T-helper 1 cell treated with Interleukin-12 subunit alpha and Interleukin-12 subunit beta and Interleukin-4 antibody, amounts not matched to agents 30 ng/mL and 1 ng/mL, for 36 hours (primary cell): ENCODE measurements at regions not wholly inside any gene's neighbourhood (a gene's known extent, or its start where the extent isn't known, plus 50 kb on each side); places are given as distances from the start of the nearest gene placed in this dataset.

Experiments used
- intact Hi-C: fragments of 100-400 bp; cut with micrococcal nuclease; formaldehyde crosslinking; loops from one replicate; pipeline ENCODE4 v1.15.1; 2024

- intact Hi-C loops: no loop called here
These were observed 277.4 kb downstream of the KIF4B start for GRCh38 chr5:155290937-155291336.

GRCh38 chr5:155293605-155294178 is 280.1 kb downstream of the KIF4B start:
- intact Hi-C loops: no loop called here

DNA sequence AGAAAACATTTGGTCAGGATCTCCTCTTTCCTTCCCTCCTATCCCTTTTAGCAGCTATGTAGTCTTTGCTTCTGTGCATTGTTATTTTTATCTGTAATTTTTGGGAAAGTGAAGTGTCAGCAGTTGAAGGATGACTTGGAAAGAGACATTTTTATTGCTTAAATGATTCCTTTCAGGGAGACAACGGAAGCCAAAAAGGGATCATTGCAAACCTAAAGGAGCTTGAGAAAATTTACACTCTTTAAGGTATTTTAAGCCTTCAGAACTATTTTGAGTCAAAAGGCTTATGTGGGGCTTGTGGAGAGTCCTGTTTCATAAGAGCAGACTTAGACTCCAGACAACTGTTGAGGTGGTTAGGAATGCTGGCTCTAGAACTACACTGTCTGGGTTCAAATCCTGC is 281.6 kb downstream of the KIF4B start:
- intact Hi-C loops: no loop called here

DNA sequence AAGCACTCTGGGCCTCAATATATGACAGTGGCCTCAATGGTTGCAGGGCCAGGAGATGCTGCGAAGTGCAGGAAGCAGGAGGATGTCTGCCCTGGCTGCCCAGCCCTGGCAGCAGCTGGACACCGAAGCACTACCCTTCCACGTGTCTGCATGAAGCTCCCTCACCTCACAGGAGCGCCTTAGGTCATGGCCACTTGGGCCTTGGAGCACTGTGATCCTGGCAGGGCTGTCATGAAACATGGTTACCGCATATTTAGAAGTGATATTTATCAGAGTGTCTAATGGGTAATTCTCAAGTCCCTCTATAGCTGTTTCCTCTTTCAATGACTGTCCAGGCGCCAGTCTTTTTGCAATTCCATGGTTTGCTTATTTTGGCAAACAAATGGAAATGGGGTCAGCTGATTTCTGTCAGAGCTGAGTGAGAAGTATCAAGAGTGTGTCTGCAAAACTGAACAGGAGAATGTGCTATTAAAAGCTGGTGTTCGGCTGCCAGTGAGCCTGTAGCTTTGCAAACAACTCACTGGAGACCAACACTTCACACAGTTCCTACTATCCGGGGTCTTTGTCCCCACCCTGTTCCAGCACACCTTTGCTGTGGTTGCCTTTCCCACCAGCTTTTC is 285.9 kb downstream of the KIF4B start:
- intact Hi-C loops: no loop called here

- intact Hi-C loops: no loop called here
These were observed 289.6 kb downstream of the KIF4B start for GRCh38 chr5:155303120-155303519.

DNA sequence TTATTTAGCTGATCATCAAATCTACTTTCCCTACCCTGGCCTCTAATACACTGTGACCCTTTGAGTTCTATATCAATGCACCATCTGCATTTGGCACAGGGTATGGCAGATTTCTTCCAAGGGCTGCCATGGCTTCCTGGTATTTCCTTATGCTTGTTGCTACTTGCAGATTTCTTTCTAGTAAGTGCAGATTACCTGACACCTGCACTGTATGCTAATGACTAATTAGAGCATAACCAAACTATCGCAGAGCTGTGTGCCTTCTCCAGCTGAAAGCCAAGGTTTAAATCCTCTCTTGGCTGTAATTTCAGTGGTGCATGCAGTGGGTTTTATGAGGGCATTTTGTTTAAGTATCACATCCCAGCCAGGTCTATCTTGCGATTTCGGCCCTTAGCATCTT is 293.7 kb downstream of the KIF4B start:
- intact Hi-C loops: no loop called here

GRCh38 chr5:155308289-155308688 is 294.7 kb downstream of the KIF4B start:
- intact Hi-C loops: no loop called here

DNA sequence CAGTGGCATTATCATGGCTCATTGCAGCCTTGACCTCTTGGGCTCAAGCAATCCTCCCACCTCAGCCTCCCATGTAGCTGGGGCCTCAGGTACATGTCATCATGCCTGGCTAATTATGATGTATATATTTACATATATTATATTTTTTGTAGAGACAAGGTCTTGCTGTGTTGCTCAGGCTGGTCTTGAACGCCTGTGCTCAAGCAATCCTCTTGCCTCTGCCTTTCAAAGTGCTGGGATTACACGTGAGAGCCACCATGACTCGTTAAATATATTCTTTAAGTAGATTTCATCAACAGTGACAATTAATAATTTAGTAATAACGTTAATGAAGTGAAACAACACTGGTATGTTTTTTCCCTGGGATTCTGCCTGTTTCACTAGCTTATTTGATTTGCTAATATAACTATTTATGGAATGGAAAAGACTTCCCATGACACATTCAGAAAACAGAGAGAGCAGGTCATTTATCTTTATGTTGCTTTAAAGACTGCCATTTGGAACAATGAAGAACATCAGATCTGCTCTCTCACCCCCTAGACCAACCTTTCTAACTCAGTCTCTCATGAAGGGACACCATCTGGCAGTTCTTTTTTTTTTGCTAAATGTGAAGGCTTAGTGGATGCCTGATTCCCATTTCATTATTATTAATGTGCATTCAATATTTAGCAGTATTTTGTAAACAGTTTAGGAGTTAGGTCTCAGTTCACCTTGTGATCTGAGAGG is 295.6 kb downstream of the KIF4B start:
- intact Hi-C loops: no loop called here

DNA sequence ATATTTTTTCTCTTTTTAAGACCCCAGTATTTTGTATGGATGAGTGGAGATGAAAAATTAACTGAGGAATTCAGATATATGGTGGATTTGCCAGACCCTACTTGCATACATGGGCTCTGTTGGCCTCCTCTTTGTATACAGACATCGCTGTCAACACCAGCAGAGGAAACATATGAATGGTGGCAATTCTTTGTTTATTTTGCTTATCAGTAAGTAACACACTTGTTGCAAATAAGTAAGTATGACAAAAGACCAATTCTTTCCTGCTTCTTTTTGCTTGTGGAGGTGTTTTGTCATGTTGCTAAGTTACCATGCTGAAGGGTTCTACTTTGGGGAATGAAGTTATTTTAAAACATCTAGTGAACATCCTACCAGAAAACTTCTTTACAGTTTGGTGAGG is 298.2 kb downstream of the KIF4B start:
- intact Hi-C loops: no loop called here

- intact Hi-C loops: no loop called here
These were observed 300.0 kb downstream of the KIF4B start for GRCh38 chr5:155313518-155313917.

DNA sequence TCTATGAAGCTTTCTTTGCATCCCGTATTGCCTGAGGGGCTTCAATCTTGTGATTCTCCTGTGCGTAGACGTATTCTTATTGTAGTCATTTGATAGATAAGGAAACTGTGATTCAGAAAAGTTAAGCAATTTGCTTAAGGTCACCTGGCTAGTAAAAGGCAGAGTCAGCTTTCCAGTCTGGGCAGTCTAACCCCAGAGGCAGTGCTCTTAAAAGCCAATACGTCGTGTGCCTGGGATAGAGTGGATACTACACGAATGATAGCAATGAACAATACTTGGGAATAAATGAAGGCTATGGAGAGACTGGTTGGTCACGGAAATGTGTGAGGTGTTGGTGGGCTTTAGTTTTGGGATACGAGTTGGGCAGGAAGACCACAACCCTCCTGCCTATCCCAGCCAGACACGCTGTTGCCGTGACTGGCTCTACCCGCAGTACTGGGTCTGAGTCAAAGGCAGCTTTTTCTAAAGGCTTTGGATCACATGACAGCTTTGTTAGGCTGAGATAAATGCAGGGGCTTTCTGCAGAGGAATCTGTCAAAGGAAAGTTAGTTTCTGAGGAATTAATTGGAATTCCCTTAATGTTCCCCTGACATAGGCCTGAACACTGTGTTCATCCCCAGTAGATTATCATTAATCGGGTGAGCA is 302.6 kb downstream of the KIF4B start:
- intact Hi-C loops: no loop called here

GRCh38 chr5:155332618-155333017 is 319.1 kb downstream of the KIF4B start:
- intact Hi-C loops: no loop called here

DNA sequence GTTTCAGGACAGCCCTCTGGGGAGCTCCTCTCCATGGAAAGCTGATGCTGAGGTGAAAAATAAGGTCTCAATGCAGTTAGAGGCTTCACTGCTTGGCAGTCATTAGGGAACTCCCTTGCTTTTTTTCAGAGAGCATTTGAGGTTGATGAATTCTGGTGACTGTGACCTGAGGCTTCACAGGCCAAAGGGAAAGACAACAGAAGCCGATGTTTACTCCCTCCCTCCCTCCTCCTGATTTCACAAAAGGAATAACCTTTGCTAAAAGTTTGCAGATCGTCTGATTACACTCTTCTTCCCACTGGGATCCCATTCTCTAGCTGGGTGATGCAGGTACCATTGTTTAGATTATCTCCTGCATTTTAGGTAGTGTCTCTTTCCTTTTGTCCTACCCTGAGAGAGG is 329.4 kb downstream of the KIF4B start:
- intact Hi-C loops: no loop called here

DNA sequence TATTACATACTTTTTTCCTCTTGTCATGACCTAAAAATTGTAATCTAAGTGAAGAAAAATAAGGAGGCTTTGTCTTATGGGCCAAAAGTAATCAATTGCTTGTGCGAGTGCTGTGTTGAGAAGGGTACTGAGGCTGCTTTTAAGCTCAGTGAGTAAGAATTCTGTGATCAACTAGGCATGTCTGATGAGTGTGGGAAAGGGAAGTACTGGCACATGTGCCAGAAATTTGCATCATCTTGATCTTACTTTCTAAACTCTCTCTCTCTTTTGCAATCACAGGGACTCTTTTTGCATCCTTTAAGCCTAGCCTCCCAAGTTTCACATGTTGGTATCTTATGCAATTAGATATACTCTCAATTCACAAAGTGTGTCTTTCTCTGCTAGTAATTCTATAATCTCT is 329.9 kb downstream of the KIF4B start:
- intact Hi-C loops: no loop called here

DNA sequence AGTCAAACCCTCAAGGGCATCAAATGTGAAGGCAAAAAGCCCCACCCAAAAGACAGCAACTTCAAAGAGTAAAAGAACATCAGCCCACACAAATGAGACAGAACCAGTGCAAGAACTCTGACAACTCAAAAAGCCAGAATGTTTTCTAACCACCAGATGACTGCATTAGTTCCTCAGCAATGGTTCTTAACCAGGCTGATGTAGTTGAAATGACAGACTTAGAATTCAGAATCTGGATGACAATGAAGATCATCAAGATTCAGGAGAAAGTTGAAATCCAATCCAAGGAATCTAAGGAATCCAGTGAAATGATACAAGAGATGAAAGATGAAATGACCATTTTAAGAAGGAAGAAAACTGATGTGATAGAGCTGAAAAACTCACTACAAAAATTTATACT is 339.7 kb downstream of the KIF4B start:
- intact Hi-C loops: no loop called here

GRCh38 chr5:155366096-155366495 is 352.5 kb downstream of the KIF4B start:
- intact Hi-C loops: no loop called here

GRCh38 chr5:155367841-155368240 is 354.3 kb downstream of the KIF4B start:
- intact Hi-C loops: no loop called here

GRCh38 chr5:155368490-155368889 is 354.9 kb downstream of the KIF4B start:
- intact Hi-C loops: no loop called here

DNA sequence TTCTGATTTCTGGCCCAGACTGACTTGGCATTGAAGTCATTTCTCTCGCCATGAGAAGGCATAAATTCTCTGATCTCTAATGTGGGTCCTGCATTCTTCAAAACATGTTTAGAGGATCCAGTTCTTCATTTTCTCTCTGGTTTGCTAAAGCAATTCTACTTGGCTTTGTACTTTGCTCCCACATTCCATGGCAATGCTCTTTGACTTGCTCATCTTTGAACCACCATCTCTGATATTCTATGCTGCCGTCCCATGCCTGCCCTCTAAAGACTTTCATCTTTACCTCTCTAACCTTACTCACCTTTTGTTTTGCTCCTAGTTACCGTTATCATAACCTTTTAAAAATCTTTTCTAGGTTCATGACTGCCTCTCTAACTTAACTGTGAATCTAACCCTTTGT is 366.9 kb downstream of the KIF4B start:
- intact Hi-C loops: no loop called here

- intact Hi-C loops: no loop called here
These were observed 368.1 kb downstream of the KIF4B start for GRCh38 chr5:155381654-155382053.

DNA sequence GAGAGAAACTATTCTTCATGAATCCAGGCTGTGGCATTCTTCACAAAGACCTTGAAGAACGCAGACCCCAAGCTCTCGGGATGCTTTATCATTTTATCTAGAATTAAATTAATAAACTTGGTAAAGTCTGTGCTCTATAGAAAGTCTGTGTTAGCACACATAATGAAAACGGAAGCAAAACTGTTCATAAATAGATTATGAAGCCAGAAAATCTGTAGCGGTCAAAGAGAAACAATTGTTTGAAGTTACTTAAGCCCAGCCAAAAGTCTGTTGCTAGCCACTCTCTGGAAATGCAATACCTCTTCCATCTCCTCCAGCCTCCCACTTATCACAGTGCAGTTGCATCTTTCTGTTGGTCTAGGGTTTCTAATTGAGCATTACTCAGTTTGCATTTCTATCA is 375.9 kb downstream of the KIF4B start:
- intact Hi-C loops: no loop called here

DNA sequence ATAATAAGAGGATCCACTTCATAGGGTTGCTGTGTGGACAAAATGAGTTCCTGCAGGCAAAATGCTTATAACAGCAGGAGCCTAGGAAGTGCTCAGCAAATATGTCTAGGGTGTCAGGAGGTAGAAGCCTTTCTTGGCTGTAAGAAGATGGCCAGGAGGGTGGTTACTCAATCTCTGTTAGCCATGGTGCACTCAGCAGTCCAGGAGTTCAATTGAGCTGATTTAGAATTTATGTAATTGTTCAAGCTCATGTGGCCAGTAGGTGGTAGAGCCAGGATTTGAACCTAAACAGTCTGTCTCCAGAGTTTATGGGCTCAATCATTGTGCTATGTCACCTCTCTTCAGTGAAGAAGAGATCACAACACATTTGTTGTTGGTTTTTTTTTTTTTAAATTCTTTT is 381.2 kb downstream of the KIF4B start:
- intact Hi-C loops: no loop called here
